Keratinocyte (primary cell): ENCODE measurements at regions not wholly inside any gene's neighbourhood (a gene's known extent, or its start where the extent isn't known, plus 50 kb on each side); places are given as distances from the start of the nearest gene placed in this dataset.

Experiments
- DNase-seq: peaks from one replicate; pipeline ENCODE4 v3.0.0-alpha.2; 2011; ENCODE audit warnings: low read depth, missing footprints, low spot score
- FAIRE-seq: peaks from 2 replicates; lab custom pipeline; 2011; peaks lifted over from hg19 to GRCh38; lab: Jason Lieb, UNC
- H2AFZ ChIP-seq: 2 replicates; pipeline ENCODE4 v1.6.0; 2012; ENCODE audit warnings: low read length, control low read depth, inconsistent platforms; ENCODE audit not compliant: control insufficient read depth
- H3K27ac ChIP-seq: 2 replicates; pipeline ENCODE4 v1.5.1; 2011; ENCODE audit warnings: low read length; ENCODE audit not compliant: control insufficient read depth, insufficient read depth
- H3K27me3 ChIP-seq: 3 replicates; pipeline ENCODE4 v1.6.0; 2011; ENCODE audit warnings: low read length; ENCODE audit not compliant: control insufficient read depth, insufficient read depth; ENCODE audit errors: extremely low read depth
- H3K36me3 ChIP-seq, 2 experiments: 2 replicates in 1 of 2; 3 replicates in 1 of 2; pipeline ENCODE4 v1.5.1; 2011; ENCODE audit warnings: low read length in 2 of 2, mild to moderate bottlenecking in 1 of 2; ENCODE audit not compliant: control insufficient read depth in 2 of 2, insufficient read depth in 2 of 2; ENCODE audit errors: extremely low read depth in 1 of 2
- H3K4me1 ChIP-seq: 3 replicates; pipeline ENCODE4 v1.5.1; 2011; ENCODE audit warnings: low read length; ENCODE audit not compliant: control insufficient read depth, insufficient read depth; ENCODE audit errors: extremely low read depth
- H3K4me2 ChIP-seq: 3 replicates; pipeline ENCODE4 v1.6.0; 2011; ENCODE audit warnings: low read depth, low read length; ENCODE audit not compliant: control insufficient read depth, insufficient read depth; ENCODE audit errors: extremely low read depth
- H3K4me3 ChIP-seq, 3 experiments: fragments of 200-600 bp in 1 of 3; sonication (generic) in 1 of 3; 2 replicates in 2 of 3; 3 replicates in 1 of 3; pipeline ENCODE4 v1.5.1; 2011 to 2016; ENCODE audit warnings: low read length in 3 of 3, mild to moderate bottlenecking in 3 of 3, control low read depth in 2 of 3, inconsistent platforms in 1 of 3, low read depth in 1 of 3, mixed read lengths in 1 of 3, mixed run types in 1 of 3, moderate library complexity in 1 of 3; ENCODE audit not compliant: control insufficient read depth in 2 of 3, insufficient read depth in 2 of 3; ENCODE audit errors: extremely low read depth in 1 of 3
- H3K79me2 ChIP-seq: 2 replicates; pipeline ENCODE4 v1.6.0; 2012; ENCODE audit warnings: low read length; ENCODE audit not compliant: control insufficient read depth, insufficient read depth
- H3K9ac ChIP-seq: 3 replicates; pipeline ENCODE4 v1.6.0; 2011; ENCODE audit warnings: low read length; ENCODE audit not compliant: control insufficient read depth, insufficient read depth; ENCODE audit errors: extremely low read depth
- H3K9me1 ChIP-seq: 3 replicates; pipeline ENCODE4 v1.6.0; 2011; ENCODE audit warnings: low read length; ENCODE audit not compliant: control insufficient read depth, insufficient read depth; ENCODE audit errors: extremely low read depth
- H3K9me3 ChIP-seq: 2 replicates; pipeline ENCODE4 v1.5.1; 2012; ENCODE audit warnings: low read depth, low read length; ENCODE audit not compliant: control insufficient read depth
- H4K20me1 ChIP-seq: 3 replicates; pipeline ENCODE4 v1.6.0; 2011; ENCODE audit warnings: low read length; ENCODE audit not compliant: control insufficient read depth, insufficient read depth; ENCODE audit errors: extremely low read depth
- CTCF ChIP-seq, 3 experiments: IDR thresholded peaks in 1 of 3; conservative IDR thresholded peaks in 1 of 3; optimal IDR thresholded peaks in 1 of 3; 2 replicates in 2 of 3; 3 replicates in 1 of 3; pipeline versions ENCODE3 to v1.5.1; 2011; ENCODE audit warnings: low read length in 3 of 3, mild to moderate bottlenecking in 3 of 3, moderate library complexity in 2 of 3, control low read depth in 1 of 3, inconsistent platforms in 1 of 3; ENCODE audit not compliant: insufficient read depth in 2 of 3; ENCODE audit errors: extremely low read depth in 1 of 3
- EZH2 ChIP-seq: IDR thresholded peaks from one replicate; pipeline ENCODE4 v1.6.1; 2012; ENCODE audit warnings: inconsistent platforms, mild to moderate bottlenecking, low read length, moderate library complexity
- dilution Hi-C: fragments of 300-500 bp; cut with MboI; formaldehyde crosslinking; loops from one replicate; pipeline ENCODE4 v1.7.0; 2020; ENCODE audit warnings: low sequenced_read_pairs; ENCODE audit not compliant: extremely low pct_ligation_motif_present

GRCh38 chr6:19664878-19665612 is 172.1 kb upstream of the ID4 start:
- H3K4me1 ChIP-seq: no peaks in the 10 kb centered on the region
- H3K27ac ChIP-seq: no peak overlapping the region
- no peaks in the 10 kb centered on the region for H4K20me1 ChIP-seq
- no peak overlapping the region for H3K4me3 ChIP-seq
- no peak for DNase-seq
- no peaks in the 10 kb centered on the region for H3K36me3 ChIP-seq
- no peaks in the 10 kb centered on the region for H3K9me3 ChIP-seq
- H3K9ac ChIP-seq: no peak overlapping the region
- TF ChIP-seq CTCF (optimal IDR thresholded peaks at IDR 0.05 in 1 of 3, IDR thresholded peaks at IDR 0.05 in 1 of 3, conservative IDR thresholded peaks at IDR 0.05 in 1 of 3; ENCODE audit: extremely low read depth in 1 of 3, insufficient read depth in 2 of 3, low read length in 3 of 3) (no peak), EZH2 (no peak)
- H2AFZ ChIP-seq: no peak overlapping the region
- no peak for FAIRE-seq
- dilution Hi-C loops: no loop called here
- H3K4me2 ChIP-seq: no peak overlapping the region
- no peaks in the 10 kb centered on the region for H3K79me2 ChIP-seq
- H3K27me3 ChIP-seq: no peaks in the 10 kb centered on the region
- no peaks in the 10 kb centered on the region for H3K9me1 ChIP-seq

GRCh38 chr6:19665613-19665909 is 171.6 kb upstream of the ID4 start:
- Histone ChIP-seq H3K9me1 (no peaks in the 10 kb centered on the region), H3K27me3 (no peaks in the 10 kb centered on the region), H3K4me2 (no peak overlapping the region), H3K4me1 (no peaks in the 10 kb centered on the region), H3K9me3 (no peaks in the 10 kb centered on the region), H3K27ac (no peak overlapping the region), H2AFZ (no peak overlapping the region), H4K20me1 (no peaks in the 10 kb centered on the region), H3K79me2 (no peaks in the 10 kb centered on the region), H3K4me3 (no peak overlapping the region), H3K9ac (no peak overlapping the region), H3K36me3 (no peaks in the 10 kb centered on the region)
- DNase-seq (no peak), FAIRE-seq (no peak)
- TF ChIP-seq EZH2 (no peak), CTCF (optimal IDR thresholded peaks at IDR 0.05 in 1 of 3, IDR thresholded peaks at IDR 0.05 in 1 of 3, conservative IDR thresholded peaks at IDR 0.05 in 1 of 3; ENCODE audit: extremely low read depth in 1 of 3, insufficient read depth in 2 of 3, low read length in 3 of 3) (no peak)
- dilution Hi-C loops: no loop called here
